ENCODE measurements at regions not wholly inside any gene's neighbourhood (a gene's known extent, or its start where the extent isn't known, plus 50 kb on each side); places are given as distances from the start of the nearest gene placed in this dataset.
"Not testable (repeated sequence)": the region's sequence is repeated elsewhere in the genome, so short reads cannot be mapped to it uniquely, and the experiment has no call there.

DNA sequence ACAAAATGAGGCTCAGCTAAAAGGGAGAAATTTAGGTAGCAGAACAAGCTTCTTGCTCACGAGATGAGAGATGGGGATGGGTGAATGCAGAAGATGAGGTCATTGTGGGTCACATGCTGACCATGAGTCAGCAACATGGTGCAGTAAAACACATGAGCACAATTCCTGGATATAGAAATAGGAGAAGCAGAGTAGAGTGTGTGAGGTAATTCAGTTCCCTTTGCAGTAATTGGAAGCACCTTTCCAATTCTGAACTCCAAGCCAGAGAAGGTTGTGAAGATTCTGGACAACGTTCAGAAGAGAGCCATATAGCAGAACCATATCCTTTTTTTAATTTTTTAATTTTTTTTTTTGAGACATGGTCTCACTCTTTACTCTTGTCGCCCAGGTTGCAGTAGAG is 62.0 kb upstream of the LMNTD1 start:
- H3K4me3 ChIP-seq (ENCODE audit: low read depth, low read length): no peak overlapping the region
- TF ChIP-seq, protein P1, sequence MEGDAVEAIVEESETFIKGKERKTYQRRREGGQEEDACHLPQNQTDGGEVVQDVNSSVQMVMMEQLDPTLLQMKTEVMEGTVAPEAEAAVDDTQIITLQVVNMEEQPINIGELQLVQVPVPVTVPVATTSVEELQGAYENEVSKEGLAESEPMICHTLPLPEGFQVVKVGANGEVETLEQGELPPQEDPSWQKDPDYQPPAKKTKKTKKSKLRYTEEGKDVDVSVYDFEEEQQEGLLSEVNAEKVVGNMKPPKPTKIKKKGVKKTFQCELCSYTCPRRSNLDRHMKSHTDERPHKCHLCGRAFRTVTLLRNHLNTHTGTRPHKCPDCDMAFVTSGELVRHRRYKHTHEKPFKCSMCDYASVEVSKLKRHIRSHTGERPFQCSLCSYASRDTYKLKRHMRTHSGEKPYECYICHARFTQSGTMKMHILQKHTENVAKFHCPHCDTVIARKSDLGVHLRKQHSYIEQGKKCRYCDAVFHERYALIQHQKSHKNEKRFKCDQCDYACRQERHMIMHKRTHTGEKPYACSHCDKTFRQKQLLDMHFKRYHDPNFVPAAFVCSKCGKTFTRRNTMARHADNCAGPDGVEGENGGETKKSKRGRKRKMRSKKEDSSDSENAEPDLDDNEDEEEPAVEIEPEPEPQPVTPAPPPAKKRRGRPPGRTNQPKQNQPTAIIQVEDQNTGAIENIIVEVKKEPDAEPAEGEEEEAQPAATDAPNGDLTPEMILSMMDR (IDR thresholded peaks at IDR 0.05; ENCODE audit: low read depth, low read length): no peak

DNA sequence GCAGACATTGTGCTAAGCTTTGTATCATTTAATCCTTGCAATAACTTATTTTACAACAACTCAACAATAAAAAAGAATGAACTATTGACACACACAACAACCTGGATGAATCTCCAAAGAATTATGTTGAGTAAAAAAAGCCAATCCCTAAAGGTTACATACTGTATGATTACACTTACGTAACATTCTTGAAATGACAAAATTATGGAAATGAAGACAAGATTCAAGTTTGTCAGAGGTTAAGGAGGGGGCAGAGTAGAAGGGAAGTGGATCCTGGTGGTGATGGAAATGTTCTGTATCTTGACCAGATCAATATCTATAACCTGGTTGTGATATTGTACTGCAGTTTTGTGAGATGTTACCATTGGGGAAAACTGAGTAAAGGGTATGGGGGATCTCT is 63.2 kb upstream of the LMNTD1 start:
- H3K4me3 ChIP-seq (ENCODE audit: low read depth, low read length): no peak overlapping the region
- TF ChIP-seq, protein P1 (IDR thresholded peaks at IDR 0.05; ENCODE audit: low read depth, low read length): no peak

- H3K4me3 ChIP-seq (ENCODE audit: low read depth, low read length): no peak overlapping the region
- TF ChIP-seq, protein P1 (IDR thresholded peaks at IDR 0.05; ENCODE audit: low read depth, low read length): no peak
Measured at GRCh38 chr12:25617991-25618390, 64.9 kb upstream of the LMNTD1 start.

DNA sequence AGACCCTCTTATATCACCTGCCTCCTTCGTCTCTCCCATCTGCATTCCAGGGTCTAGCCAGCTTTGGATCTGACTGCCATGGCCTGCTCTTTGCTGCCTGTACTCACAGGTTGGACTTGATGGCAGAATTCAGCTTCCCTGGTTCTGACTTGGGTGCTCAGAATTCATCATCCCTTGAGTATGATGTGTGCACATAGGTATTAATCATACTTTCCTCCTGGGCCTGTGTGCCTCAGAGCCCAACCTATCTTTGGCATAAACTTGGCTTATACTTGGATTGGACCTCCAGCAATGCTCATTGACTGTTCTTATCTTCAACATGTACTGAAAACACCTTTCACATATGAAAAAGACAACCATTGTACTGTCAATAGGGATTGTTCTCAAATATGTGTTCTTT is 70.7 kb upstream of the LMNTD1 start:
- TF ChIP-seq, protein P1 (IDR thresholded peaks at IDR 0.05; ENCODE audit: low read depth, low read length): no peak
- no peak overlapping the region for H3K4me3 ChIP-seq (ENCODE audit: low read depth, low read length)

GRCh38 chr12:25625146-25625545 is 72.1 kb upstream of the LMNTD1 start:
- TF ChIP-seq, protein P1 (IDR thresholded peaks at IDR 0.05; ENCODE audit: low read depth, low read length): no peak
- H3K4me3 ChIP-seq (ENCODE audit: low read depth, low read length): no peak overlapping the region

GRCh38 chr12:25629341-25629740 is 76.3 kb upstream of the LMNTD1 start:
- TF ChIP-seq, protein P1 (IDR thresholded peaks at IDR 0.05; ENCODE audit: low read depth, low read length): no peak
- H3K4me3 ChIP-seq (ENCODE audit: low read depth, low read length): no peak overlapping the region

DNA sequence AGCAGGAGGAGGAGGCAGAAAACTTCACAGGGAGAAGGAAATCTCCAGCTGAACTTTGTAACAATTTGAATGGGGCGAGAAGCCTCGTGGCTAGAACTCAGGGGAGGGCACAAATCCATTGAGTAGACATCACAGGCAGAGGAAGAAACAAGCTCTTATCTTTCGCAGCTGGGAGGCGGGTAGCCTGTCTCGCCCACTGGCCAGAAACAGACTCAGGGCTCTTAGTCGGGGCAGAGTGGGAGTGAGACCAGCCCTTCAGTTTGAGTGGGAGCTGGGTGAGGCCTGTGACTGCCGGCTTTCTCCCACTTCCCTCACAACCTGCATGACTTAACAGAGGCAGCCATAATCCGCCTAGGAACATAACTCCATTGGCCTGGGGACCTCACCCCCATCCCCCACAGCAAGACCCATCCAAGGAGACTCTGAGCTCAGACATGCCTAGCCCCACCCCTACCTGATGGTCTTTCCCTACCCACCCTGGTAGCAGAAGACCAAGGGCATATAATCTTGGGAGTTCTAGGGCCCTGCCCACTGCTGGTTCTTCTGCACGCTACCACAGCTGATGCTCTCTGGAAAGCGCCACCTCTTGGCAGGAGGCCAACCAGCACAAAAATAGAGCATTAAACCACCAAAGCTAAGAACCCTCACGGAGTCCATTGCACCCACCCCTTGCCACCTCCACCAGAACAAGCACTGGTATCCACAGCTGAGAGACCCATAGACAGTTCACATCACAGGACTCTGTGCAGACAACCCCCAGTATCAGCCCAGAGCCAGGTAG is 77.8 kb upstream of the LMNTD1 start:
- not testable (repeated sequence) for H3K4me3 ChIP-seq (ENCODE audit: low read depth, low read length)

GRCh38 chr12:25633149-25633548 is 80.1 kb upstream of the LMNTD1 start:
- H3K4me3 ChIP-seq (ENCODE audit: low read depth, low read length): not testable (repeated sequence)
